Upper lobe of right lung (tissue), 1 donor: ENCODE measurements at regions not wholly inside any gene's neighbourhood (a gene's known extent, or its start where the extent isn't known, plus 50 kb on each side); places are given as distances from the start of the nearest gene placed in this dataset.

Experiments
- ATAC-seq: fragments of 200-7000 bp; cut with Tn5 transposase; one replicate; pipeline ENCODE4 v1.9.1; 2020; ENCODE audit warnings: mild to moderate bottlenecking, moderate library complexity
- DNase-seq: peaks from one replicate; pipeline ENCODE4 v3.0.0-alpha.2; 2020
- H3K27ac ChIP-seq: fragments of 200-600 bp; one replicate; pipeline ENCODE4 v1.8.0; 2022
- H3K27me3 ChIP-seq: fragments of 200-600 bp; one replicate; pipeline ENCODE4 v1.8.0; 2022; ENCODE audit warnings: mild to moderate bottlenecking
- H3K36me3 ChIP-seq: fragments of 200-600 bp; one replicate; pipeline ENCODE4 v1.8.0; 2022
- H3K4me1 ChIP-seq: fragments of 200-600 bp; one replicate; pipeline ENCODE4 v1.8.0; 2022
- H3K4me3 ChIP-seq: fragments of 200-600 bp; one replicate; pipeline ENCODE4 v1.8.0; 2022; ENCODE audit warnings: mild to moderate bottlenecking
- H3K9me3 ChIP-seq: fragments of 200-600 bp; one replicate; pipeline ENCODE4 v1.8.0; 2022
- intact Hi-C: fragments of 100-400 bp; cut with DNase I; formaldehyde crosslinking; loops from one replicate; pipeline ENCODE4 v1.11.0; 2022
- TF ChIP-seq, protein P1 (sequence below): fragments of 200-600 bp; IDR thresholded peaks from one replicate; pipeline ENCODE4 v1.8.0; 2022; ENCODE audit warnings: antibody characterized with exemption
- donor health status: DM: no; HTN: yes; CAD: no; lungs with severe emphysema.

GRCh38 chr11:82606738-82607137 lies 126.9 kb downstream of the FAM181B start:
- ATAC-seq = no peak
- Histone ChIP-seq H3K4me1 (no peaks in the 10 kb centered on the region), H3K27ac (no peak overlapping the region), H3K36me3 (no peaks in the 10 kb centered on the region), H3K9me3 (no peaks in the 10 kb centered on the region), H3K27me3 (no peaks in the 10 kb centered on the region), H3K4me3 (no peak overlapping the region)
- DNase-seq = no peak
- intact Hi-C loops = no loop called here
- TF ChIP-seq, protein P1, sequence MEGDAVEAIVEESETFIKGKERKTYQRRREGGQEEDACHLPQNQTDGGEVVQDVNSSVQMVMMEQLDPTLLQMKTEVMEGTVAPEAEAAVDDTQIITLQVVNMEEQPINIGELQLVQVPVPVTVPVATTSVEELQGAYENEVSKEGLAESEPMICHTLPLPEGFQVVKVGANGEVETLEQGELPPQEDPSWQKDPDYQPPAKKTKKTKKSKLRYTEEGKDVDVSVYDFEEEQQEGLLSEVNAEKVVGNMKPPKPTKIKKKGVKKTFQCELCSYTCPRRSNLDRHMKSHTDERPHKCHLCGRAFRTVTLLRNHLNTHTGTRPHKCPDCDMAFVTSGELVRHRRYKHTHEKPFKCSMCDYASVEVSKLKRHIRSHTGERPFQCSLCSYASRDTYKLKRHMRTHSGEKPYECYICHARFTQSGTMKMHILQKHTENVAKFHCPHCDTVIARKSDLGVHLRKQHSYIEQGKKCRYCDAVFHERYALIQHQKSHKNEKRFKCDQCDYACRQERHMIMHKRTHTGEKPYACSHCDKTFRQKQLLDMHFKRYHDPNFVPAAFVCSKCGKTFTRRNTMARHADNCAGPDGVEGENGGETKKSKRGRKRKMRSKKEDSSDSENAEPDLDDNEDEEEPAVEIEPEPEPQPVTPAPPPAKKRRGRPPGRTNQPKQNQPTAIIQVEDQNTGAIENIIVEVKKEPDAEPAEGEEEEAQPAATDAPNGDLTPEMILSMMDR = no peak

GRCh38 chr11:82601711-82602110 lies 132.0 kb downstream of the FAM181B start:
- Histone ChIP-seq H3K36me3 (no peaks in the 10 kb centered on the region), H3K27me3 (no peaks in the 10 kb centered on the region), H3K27ac (no peak overlapping the region), H3K4me3 (no peak overlapping the region), H3K9me3 (no peaks in the 10 kb centered on the region), H3K4me1 (no peaks in the 10 kb centered on the region)
- TF ChIP-seq, protein P1 = no peak
- intact Hi-C loops = no loop called here
- no peak for DNase-seq
- no peak for ATAC-seq

- no peak for ATAC-seq
- intact Hi-C loops = no loop called here
- Histone ChIP-seq H3K27me3 (no peaks in the 10 kb centered on the region), H3K9me3 (no peaks in the 10 kb centered on the region), H3K27ac (no peak overlapping the region), H3K4me1 (no peaks in the 10 kb centered on the region), H3K4me3 (no peak overlapping the region), H3K36me3 (no peaks in the 10 kb centered on the region)
- no peak for DNase-seq
- TF ChIP-seq, protein P1 = no peak
Observed at GRCh38 chr11:82599836-82600235, 133.8 kb downstream of the FAM181B start.

DNA sequence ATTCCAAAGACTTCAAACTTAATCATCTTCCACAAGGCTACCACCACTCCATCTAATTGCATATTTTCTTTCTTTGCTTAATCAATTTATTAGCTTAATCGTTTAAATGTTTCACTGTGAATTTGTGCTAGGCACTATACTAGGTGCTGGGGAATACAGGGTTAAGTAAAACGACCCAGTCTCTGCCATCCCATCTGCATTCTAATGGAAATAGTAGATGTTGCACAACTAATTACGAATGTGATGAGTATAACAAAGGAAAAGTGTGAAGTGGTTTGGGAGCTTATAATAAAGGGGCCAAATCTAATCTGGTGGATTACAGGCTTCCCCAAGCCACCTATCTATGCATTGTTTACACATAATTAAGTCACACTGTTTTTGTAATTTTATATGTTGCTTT lies 147.1 kb downstream of the FAM181B start:
- no peaks in the 10 kb centered on the region for H3K9me3 ChIP-seq
- intact Hi-C loops = no loop called here
- ATAC-seq (no peak), DNase-seq (no peak)
- no peak overlapping the region for H3K27ac ChIP-seq
- no peaks in the 10 kb centered on the region for H3K36me3 ChIP-seq
- TF ChIP-seq, protein P1 = no peak
- H3K27me3 ChIP-seq = no peaks in the 10 kb centered on the region
- H3K4me3 ChIP-seq = no peak overlapping the region
- H3K4me1 ChIP-seq = no peaks in the 10 kb centered on the region

DNA sequence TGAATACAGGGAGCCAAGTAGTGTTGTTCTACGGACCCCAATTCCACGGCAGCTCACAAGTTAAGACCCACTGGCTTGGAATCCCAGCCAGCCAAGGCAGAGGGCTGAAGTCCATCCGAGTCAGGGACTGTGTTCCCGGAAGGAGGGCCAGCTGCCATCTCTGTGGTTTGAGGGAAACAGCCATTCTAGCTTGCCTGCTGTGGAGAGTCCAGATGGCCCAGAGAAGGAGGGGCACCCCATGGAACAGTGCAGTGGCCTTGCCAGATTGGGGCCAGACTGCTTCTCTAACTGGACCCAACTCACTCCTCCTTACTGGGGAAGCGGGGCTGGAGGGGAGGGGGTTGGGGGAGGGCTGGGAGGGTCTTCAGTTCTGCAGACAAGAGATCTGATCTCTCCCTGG lies 156.4 kb downstream of the FAM181B start:
- ATAC-seq (peak; percentile 20), DNase-seq (no peak)
- no peaks in the 10 kb centered on the region for H3K27me3 ChIP-seq
- intact Hi-C loops = no loop called here
- H3K9me3 ChIP-seq = no peaks in the 10 kb centered on the region
- H3K4me1 ChIP-seq = no peaks in the 10 kb centered on the region
- no peak overlapping the region for H3K27ac ChIP-seq
- no peak overlapping the region for H3K4me3 ChIP-seq
- no peaks in the 10 kb centered on the region for H3K36me3 ChIP-seq
- TF ChIP-seq, protein P1 = no peak

GRCh38 chr11:82560836-82561235 lies 172.8 kb downstream of the FAM181B start:
- no peaks in the 10 kb centered on the region for H3K9me3 ChIP-seq
- no peak for DNase-seq
- ATAC-seq = no peak
- intact Hi-C loops = no loop called here
- no peaks in the 10 kb centered on the region for H3K36me3 ChIP-seq
- H3K27me3 ChIP-seq = no peaks in the 10 kb centered on the region
- no peak overlapping the region for H3K4me3 ChIP-seq
- no peak overlapping the region for H3K27ac ChIP-seq
- no peaks in the 10 kb centered on the region for H3K4me1 ChIP-seq
- TF ChIP-seq, protein P1 = no peak
